ENCODE measurements at regions not wholly inside any gene's neighbourhood (a gene's known extent, or its start where the extent isn't known, plus 50 kb on each side); places are given as distances from the start of the nearest gene placed in this dataset.

- TF ChIP-seq CTCF (IDR thresholded peaks at IDR 0.05) (no peak), POLR2A (IDR thresholded peaks at IDR 0.05) (no peak)
These were observed 64.5 kb upstream of the ANKRD1 start for GRCh38 chr10:90985321-90985933.
